Small intestine (tissue), 7 donors: ENCODE measurements at regions not wholly inside any gene's neighbourhood (a gene's known extent, or its start where the extent isn't known, plus 50 kb on each side); places are given as distances from the start of the nearest gene placed in this dataset.
"Not testable (repeated sequence)": the region's sequence is repeated elsewhere in the genome, so short reads cannot be mapped to it uniquely, and the experiment has no call there.

Source experiments
- DNase-seq, 2 donors: peaks; one replicate each; pipeline versions ENCODE4 v3.0.0 to v3.0.0-alpha.2; 2013
- FAIRE-seq: peaks from 2 replicates; lab custom pipeline; 2012; peaks lifted over from hg19 to GRCh38; lab: Jason Lieb, UNC
- H3K27ac ChIP-seq, 3 donors: one replicate each; pipeline ENCODE4 v1.5.1; 2013; ENCODE audit warnings: low read length in 2 of 3, mild to moderate bottlenecking in 2 of 3, control low read depth in 1 of 3, inconsistent platforms in 1 of 3, low read depth in 1 of 3, moderate library complexity in 1 of 3
- H3K27me3 ChIP-seq, 3 donors: one replicate each; pipeline ENCODE4 v1.6.1; 2013; ENCODE audit warnings: low read length in 3 of 3, inconsistent platforms in 1 of 3; ENCODE audit not compliant: control insufficient read depth in 3 of 3, insufficient read depth in 3 of 3
- H3K36me3 ChIP-seq, 3 donors: one replicate each; pipeline ENCODE4 v1.6.1; 2013; ENCODE audit warnings: low read length in 3 of 3, inconsistent platforms in 1 of 3, low read depth in 1 of 3, mild to moderate bottlenecking in 1 of 3, moderate library complexity in 1 of 3; ENCODE audit not compliant: control insufficient read depth in 3 of 3, insufficient read depth in 2 of 3
- H3K4me1 ChIP-seq, 3 donors: one replicate each; pipeline ENCODE4 v1.6.1; 2013; ENCODE audit warnings: low read length in 2 of 3, inconsistent platforms in 1 of 3, low read depth in 1 of 3, mild to moderate bottlenecking in 1 of 3, moderate library complexity in 1 of 3; ENCODE audit not compliant: control insufficient read depth in 3 of 3, insufficient read depth in 2 of 3
- H3K4me3 ChIP-seq, 3 donors: one replicate each; pipeline ENCODE4 v1.5.1; 2013; ENCODE audit warnings: low read length in 3 of 3, control low read depth in 1 of 3, inconsistent platforms in 1 of 3, low read depth in 1 of 3, mild to moderate bottlenecking in 1 of 3, moderate library complexity in 1 of 3
- H3K9me3 ChIP-seq, 2 donors: one replicate each; pipeline ENCODE4 v1.6.1; 2013; ENCODE audit warnings: low read depth in 1 of 2, low read length in 1 of 2; ENCODE audit not compliant: control insufficient read depth in 2 of 2, insufficient read depth in 1 of 2
- WGBS, 3 donors: extraction: QIAGEN DNeasy Blood & Tissue Kit; methylation state at CpG; one replicate each; pipeline ENCODE4 v1.1.7; 2013; 5-methylcytosine and 5-hydroxymethylcytosine counted together
- donor health status: healthy with polysubstance abuse.
- donor health status: control.
- donor health status: control.
- donor health status: Bipolar disorder and iron deficiency.
- donor health status: healthy.

DNA sequence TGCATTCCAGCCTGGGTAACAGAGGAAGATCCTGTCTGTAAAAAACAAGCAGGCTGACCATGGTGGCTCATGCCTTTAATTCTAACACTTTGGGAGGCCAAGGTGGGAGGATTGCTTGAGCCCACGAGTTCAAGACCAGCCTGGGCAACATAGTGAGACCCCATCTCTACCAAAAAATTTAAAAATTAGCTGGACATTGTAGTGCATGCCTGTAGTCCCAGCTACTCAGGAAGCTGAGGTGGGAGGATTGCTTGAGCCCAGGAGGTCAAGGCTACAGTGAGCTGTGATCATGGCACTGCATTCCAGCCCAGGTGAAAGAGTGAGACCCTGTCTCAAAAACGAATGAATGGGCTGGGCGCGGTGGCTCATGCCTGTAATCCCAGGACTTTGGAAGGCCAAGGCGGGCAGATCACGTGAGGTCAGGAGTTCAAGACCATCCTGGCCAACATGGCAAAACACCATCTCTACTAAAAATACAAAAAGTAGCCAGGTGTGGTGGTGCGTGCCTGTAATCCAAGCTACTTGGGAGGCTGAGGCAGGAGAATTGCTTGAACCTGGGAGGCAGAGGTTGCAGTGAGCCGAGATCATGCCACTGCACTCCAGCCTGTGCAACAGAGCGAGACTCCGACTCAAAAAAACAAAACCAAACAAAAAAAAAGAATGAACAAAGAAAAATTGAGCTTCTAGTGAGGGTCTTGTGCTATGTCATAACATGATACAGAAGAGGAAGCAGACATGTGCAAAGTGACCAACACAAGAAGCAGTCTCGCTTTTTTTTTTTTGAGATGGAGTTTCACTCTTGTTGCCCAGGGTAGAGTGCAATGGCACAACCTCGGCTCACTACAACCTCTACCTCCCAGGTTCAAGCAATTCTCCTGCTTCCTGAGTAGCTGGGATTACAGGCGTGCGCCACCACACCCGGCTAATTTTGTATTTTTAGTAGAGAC, 54.1 kb upstream of the NCOA3 start:
- not testable (repeated sequence) for H3K4me1 ChIP-seq, H3K27ac ChIP-seq, H3K36me3 ChIP-seq, DNase-seq, H3K4me3 ChIP-seq, H3K27me3 ChIP-seq, H3K9me3 ChIP-seq, FAIRE-seq
- WGBS, 3 donors, result 91 to 94% (median 93%) methylated on average over 15 of the region's 15 CpGs

DNA sequence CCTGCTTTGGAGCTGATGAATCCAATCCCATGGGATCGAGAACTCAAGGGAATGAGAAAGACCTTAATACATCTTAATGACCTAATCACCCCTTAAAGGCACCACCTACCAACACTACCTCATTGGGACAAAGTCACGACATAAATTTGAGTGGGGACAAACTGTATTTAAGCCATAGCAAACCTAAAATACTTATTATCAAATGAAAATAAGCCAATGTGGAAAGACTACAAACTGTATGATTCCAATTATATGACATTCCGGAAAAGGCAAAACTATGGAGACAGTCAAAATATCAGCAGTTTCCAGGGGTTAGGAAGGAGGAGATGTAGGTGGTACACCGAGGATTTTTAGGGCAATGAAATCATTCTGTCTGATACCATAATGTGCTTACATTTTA, 53.3 kb upstream of the NCOA3 start:
- H3K4me3 ChIP-seq, result no peak overlapping the region
- FAIRE-seq (no peak), DNase-seq (no peak)

GRCh38 chr20:47451602-47451904, 50.1 kb upstream of the NCOA3 start:
- no peak overlapping the region for H3K4me3 ChIP-seq
- DNase-seq, result no peak
- H3K27ac ChIP-seq, result no peak overlapping the region
- no peaks in the 10 kb centered on the region for H3K27me3 ChIP-seq
- H3K9me3 ChIP-seq, result no peaks in the 10 kb centered on the region
- H3K36me3 ChIP-seq, result no peaks in the 10 kb centered on the region
- no peaks in the 10 kb centered on the region for H3K4me1 ChIP-seq
- FAIRE-seq, result no peak
- 91 to 93% (median 91%) methylated on average over 3 of the region's 3 CpGs for WGBS, 3 donors

More for the DNA sequence above, 53.3 kb upstream of the NCOA3 start:
- H3K36me3 ChIP-seq, result no peaks in the 10 kb centered on the region
- H3K4me1 ChIP-seq, result no peaks in the 10 kb centered on the region
- 77 to 92% (median 82%) methylated on average over 4 of the region's 4 CpGs for WGBS, 3 donors
- H3K27me3 ChIP-seq, result no peaks in the 10 kb centered on the region
- no peaks in the 10 kb centered on the region for H3K9me3 ChIP-seq
- no peak overlapping the region for H3K27ac ChIP-seq
